ENCODE measurements at regions not wholly inside any gene's neighbourhood (a gene's known extent, or its start where the extent isn't known, plus 50 kb on each side); places are given as distances from the start of the nearest gene placed in this dataset.

- TF ChIP-seq GATA2 (IDR thresholded peaks at IDR 0.05; ENCODE audit: low read depth, low read length) (no peak), GATA3 (IDR thresholded peaks at IDR 0.05; ENCODE audit: low read depth, low read length) (no peak)
Observed at GRCh38 chr21:38903690-38904139, 98.0 kb downstream of the ETS2 start.

GRCh38 chr21:38902608-38903445 lies 97.1 kb downstream of the ETS2 start:
- TF ChIP-seq GATA3 (IDR thresholded peaks at IDR 0.05; ENCODE audit: low read depth, low read length) = no peak
- TF ChIP-seq GATA2 (IDR thresholded peaks at IDR 0.05; ENCODE audit: low read depth, low read length) = no peak

DNA sequence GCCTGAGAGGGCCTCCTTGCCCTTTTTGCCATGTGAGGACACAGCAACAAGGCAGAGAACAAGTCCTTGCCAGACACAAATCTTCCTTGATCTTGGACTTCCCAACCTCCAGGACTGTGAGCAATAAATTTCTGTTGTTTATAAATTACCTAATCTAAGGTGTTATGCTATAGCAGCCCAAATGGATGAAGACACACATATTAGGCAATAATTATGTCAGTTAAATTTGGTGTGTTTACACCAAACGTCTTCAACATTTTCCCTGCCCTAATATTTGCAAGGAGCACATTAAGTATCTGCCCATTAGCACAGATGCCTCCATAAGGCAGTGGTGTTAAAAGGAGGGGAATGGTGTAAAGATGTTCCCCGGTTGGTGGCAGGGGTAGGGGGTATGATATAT lies 94.8 kb downstream of the ETS2 start:
- TF ChIP-seq GATA3 (IDR thresholded peaks at IDR 0.05; ENCODE audit: low read depth, low read length) = no peak

GRCh38 chr21:38899277-38899947 lies 93.7 kb downstream of the ETS2 start:
- TF ChIP-seq GATA2 (IDR thresholded peaks at IDR 0.05; ENCODE audit: low read depth, low read length) (no peak), GATA3 (IDR thresholded peaks at IDR 0.05; ENCODE audit: low read depth, low read length) (no peak)

- TF ChIP-seq GATA2 (IDR thresholded peaks at IDR 0.05; ENCODE audit: low read depth, low read length) (no peak), GATA3 (IDR thresholded peaks at IDR 0.05; ENCODE audit: low read depth, low read length) (no peak)
Observed at GRCh38 chr21:38898422-38899096, 92.8 kb downstream of the ETS2 start.

GRCh38 chr21:38897532-38898421 lies 92.0 kb downstream of the ETS2 start:
- no peak for TF ChIP-seq GATA2 (IDR thresholded peaks at IDR 0.05; ENCODE audit: low read depth, low read length)
- TF ChIP-seq GATA3 (IDR thresholded peaks at IDR 0.05; ENCODE audit: low read depth, low read length) = no peak

GRCh38 chr21:38894899-38895298 lies 89.2 kb downstream of the ETS2 start:
- TF ChIP-seq GATA3 (IDR thresholded peaks at IDR 0.05; ENCODE audit: low read depth, low read length) (no peak), GATA2 (IDR thresholded peaks at IDR 0.05; ENCODE audit: low read depth, low read length) (no peak)

GRCh38 chr21:38888991-38889561 lies 83.3 kb downstream of the ETS2 start:
- TF ChIP-seq GATA2 (IDR thresholded peaks at IDR 0.05; ENCODE audit: low read depth, low read length) (no peak), GATA3 (IDR thresholded peaks at IDR 0.05; ENCODE audit: low read depth, low read length) (no peak)

- TF ChIP-seq GATA2 (IDR thresholded peaks at IDR 0.05; ENCODE audit: low read depth, low read length) (no peak), GATA3 (IDR thresholded peaks at IDR 0.05; ENCODE audit: low read depth, low read length) (no peak)
Observed at GRCh38 chr21:38887749-38888148, 82.0 kb downstream of the ETS2 start.

DNA sequence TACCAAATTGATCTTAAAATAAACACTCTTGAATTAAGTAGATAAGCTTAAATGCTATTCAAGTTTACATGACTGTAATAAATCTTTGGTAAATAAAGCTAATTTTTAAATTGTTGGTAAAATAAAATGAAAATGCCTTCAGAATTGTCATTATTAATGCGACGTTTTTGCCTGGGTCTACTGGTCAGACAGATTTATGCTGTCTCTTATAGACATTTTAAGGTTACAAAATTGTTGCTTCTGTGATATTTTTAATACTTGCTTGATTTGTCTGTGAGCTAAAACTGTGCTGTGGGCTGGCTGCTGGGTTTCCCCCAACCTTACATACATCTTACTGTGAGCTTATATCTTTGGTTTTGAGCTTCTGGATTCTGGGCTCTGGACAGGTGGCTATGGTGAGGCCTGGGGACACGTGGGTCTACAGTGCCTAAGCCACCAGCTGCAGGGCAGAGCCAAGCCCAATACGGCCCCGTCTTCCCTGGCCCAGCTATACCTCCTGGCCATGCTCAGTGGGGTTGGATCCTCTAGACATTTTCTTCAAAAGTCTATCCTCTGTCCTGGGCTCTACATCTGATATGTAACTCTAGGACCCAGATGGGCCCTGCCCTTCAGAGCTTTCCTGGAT lies 81.4 kb downstream of the ETS2 start:
- TF ChIP-seq GATA3 (IDR thresholded peaks at IDR 0.05; ENCODE audit: low read depth, low read length) = no peak
- no peak for TF ChIP-seq GATA2 (IDR thresholded peaks at IDR 0.05; ENCODE audit: low read depth, low read length)

GRCh38 chr21:38885909-38886308 lies 80.2 kb downstream of the ETS2 start:
- TF ChIP-seq GATA2 (IDR thresholded peaks at IDR 0.05; ENCODE audit: low read depth, low read length) = no peak
- no peak for TF ChIP-seq GATA3 (IDR thresholded peaks at IDR 0.05; ENCODE audit: low read depth, low read length)

GRCh38 chr21:38884440-38884839 lies 78.7 kb downstream of the ETS2 start:
- TF ChIP-seq GATA3 (IDR thresholded peaks at IDR 0.05; ENCODE audit: low read depth, low read length) (no peak), GATA2 (IDR thresholded peaks at IDR 0.05; ENCODE audit: low read depth, low read length) (no peak)

DNA sequence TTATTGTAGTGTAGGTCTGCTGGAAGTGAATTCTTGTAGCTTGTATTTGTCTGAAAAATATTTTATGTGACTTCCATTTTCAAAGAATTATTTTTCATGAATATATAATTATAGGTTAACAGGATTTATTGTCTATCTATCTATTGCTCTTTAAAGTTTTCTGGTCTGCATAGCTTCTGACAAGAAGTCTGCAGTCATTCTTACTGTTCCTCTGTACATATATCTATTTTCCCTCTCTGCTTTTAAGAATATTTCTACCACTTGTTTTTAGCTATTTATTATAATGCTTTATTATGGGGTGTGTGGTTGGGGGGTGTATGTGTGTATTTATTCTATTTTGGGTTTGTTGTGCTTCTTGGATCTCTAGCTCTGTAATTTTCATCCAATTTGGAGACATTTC lies 77.4 kb downstream of the ETS2 start:
- TF ChIP-seq GATA3 (IDR thresholded peaks at IDR 0.05; ENCODE audit: low read depth, low read length) (no peak), GATA2 (IDR thresholded peaks at IDR 0.05; ENCODE audit: low read depth, low read length) (no peak)

All from SH-SY5Y (cell line).